HG03039 (cell line): ENCODE measurements at regions not wholly inside any gene's neighbourhood (a gene's known extent, or its start where the extent isn't known, plus 50 kb on each side); places are given as distances from the start of the nearest gene placed in this dataset.

Experiments
- ATAC-seq: cut with Tn5 transposase; IDR thresholded peaks from one replicate; pipeline ENCODE4 v1.9.1; 2021; ENCODE audit warnings: mild to moderate bottlenecking, moderate library complexity; ENCODE audit not compliant: unreplicated experiment

DNA sequence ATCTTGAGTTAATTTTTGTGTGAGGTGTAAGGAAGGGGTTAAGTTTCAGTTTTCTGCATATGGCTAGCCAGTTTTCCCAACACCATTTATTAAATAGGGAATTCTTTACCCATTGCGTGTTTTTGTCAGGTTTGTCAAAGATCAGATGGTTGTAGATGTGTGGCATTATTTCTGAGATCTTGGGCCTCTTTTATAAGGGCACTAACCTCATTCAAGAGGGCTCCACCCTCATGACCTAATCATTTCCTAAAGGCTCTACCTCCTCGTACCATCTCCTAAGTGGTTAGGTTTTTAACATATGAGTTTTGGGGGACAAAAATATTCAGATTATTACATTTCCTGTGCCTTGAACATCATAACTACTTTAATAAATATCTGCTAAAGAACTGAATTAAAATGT lies 510.9 kb downstream of the UTRN start:
- ATAC-seq, result no peak

DNA sequence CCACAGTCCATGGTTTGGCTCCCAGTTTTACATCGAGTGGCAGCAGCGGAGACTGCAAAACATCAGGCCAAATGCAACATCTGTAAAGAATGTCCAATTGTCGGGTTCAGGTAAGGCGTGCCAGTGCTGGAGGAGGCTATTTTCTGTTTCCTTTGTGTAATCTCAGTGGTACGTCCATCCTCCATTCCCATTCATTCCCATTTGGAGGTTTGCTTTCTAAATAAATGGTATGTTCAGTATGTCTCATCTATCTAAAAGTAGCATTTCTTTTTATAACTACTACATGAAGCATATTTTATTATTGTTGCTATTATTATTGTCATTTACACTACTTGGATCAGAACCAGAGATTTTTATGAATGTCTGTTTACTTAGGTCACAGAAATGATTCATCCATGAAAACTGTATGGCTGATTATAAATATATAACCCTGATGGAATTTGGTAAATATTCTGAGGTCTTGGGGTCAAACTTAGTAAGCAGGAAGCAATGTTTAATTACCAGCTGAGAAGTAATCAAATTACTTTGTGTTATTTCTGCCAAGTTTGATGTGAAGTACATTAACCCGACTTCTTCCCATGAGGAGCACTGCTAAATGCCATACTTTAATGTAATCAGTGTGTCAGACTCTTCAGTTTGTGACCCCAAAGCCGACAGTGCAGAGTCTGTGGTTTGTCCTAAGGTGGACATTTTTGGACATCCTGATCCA lies 512.9 kb downstream of the UTRN start:
- ATAC-seq, result no peak

DNA sequence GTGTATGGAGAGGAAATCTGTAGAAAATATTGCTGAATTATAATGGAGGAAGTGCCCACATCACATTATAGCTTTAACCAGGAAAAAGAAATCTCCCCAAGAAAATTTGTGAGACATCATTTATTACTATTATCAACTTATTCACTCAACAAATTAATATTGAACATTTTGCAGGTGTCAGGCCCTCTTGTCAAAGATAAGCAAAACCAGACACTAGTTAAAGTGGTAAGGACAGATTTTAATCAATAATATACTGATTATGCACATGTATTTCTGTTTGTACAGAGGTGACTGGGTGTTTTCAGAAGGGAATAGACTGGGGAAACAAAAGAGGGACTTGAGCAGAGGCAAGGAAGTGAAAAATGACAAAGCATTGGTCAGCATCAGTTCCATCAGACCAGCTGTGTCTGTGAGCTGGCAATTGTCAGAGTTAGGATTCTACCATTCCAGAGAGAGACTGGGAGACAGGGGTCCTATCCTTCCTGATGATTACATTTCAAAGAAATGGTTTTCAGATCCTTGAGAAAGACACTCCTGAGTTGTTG lies 519.2 kb downstream of the UTRN start:
- ATAC-seq, result no peak

DNA sequence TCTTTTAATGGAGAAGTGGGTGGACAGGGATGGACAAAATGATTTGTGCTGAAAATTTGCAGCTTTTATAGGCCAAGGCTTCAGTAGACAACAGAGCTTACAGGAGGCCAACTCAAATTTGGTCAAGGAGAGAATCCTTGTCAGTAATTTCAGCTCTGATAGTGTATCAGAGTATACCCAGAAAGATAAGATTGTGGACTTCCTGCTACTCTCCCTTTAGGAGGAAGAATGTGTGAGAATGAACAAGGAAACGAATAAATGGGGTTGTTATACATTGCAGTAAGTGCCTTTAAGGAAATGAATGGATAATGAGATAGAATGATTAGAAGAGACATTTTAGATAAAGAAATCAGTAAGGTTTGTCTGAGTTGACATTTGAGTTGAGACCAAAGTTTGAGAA lies 519.9 kb downstream of the UTRN start:
- no peak for ATAC-seq

DNA sequence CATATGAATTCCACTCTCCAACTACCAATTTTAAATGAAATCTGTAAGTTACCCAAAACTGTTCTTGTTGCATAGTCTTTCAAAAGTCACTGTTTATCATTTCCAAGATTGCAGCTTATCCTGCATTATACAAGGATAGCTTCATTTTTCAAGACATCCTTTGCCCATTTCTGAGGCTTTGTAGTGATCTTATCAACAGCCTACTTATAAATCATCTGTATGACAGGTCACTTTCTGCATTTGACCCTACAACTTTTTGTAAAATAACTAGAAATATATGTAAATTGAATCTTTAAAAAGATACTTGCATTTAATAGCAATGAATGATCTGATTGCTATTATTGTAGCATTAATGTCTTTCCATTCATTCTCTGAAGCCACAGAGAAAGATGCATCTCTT lies 521.1 kb downstream of the UTRN start:
- ATAC-seq, result no peak

DNA sequence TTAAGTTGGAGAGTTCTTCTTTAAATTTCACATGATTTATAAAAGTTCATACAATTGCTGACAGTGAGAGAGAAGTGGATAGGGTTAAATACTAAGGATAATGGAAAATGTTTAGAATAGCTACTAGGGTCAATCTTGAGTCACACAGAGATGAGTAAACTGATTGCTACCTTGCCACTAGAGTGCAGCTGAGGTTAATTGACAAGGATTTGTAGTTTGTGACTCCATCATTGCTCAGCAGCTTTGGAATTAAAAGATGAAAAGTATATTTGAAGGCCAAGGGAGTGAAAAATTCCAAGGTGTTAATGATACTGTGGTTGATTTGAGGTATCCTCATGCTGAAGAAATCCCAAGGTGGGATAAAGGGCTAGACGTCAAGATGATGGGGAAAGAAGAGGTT lies 524.0 kb downstream of the UTRN start:
- no peak for ATAC-seq

DNA sequence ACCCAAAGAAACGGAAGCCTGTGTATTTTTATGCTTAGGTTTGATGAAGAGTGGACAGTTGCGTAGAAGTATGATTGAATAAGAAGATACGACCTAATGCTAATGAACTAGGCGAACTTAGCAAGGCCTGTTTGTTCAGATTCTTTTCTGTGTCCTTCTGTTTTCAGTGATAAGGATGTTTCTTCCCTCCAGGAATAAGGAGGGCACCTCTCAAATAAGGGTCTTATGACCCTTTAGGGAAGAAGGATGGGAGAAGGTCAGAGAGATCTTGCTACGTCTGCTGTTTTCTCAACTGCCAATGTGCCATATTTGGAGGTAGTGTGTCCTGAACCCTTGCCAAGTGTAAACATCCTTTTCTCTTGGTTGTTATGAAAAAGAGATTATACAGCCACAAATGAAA lies 524.8 kb downstream of the UTRN start:
- ATAC-seq, result no peak

DNA sequence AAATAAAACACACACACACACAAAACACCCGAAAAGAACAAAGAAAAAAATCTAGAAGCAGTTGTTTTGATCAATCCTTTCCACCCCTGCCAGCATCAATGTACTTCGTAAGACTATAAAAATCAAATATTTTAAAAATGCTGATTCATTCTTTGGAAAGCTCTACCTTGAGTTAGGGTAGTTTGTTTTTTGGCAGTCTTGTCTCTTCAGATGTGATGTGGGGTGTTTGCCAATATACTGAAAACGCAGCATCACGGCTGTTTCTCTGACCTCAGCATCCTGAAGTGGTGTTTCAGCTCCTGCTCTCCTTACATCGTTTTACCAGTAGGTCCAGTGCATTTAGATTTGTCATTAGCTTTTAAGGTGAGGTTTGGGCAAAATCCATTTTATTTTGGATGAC lies 526.0 kb downstream of the UTRN start:
- ATAC-seq, result no peak

DNA sequence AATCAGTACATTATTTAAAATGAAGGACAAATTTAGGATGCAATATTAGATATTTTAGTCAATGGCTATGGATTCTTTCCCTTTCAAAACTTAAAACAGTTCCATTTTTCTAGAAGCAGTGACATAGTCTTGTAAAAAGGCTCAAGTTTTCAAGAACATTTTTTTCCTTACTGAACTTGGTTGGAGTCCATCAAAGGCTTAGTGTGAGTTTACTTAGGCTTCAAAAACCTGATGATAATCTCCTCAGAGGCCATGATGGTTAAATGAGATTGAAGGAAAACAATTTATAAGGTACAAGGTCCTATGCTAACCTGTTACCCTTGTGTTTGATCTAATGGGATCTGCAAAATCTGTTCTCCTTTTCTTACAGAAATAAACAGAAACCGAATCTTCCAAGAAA lies 531.8 kb downstream of the UTRN start:
- ATAC-seq, result no peak

DNA sequence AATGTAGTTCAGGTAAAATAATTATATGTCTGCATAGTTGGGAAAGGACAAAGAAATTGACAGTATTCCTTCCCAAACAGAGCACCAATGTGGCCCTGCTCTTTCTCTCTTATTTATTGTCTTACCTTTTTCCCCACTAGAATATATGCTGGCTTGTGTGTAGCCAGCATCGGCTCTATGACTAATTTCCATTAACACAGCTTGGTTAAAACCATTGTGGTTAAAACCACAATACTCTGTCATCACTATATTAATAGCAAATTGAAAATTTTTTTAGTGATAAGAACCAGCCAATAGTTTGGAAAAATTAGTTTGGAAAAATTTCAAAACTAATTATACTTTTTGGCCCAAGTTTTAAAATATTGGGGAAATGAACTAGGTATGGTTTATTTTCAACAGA lies 535.1 kb downstream of the UTRN start:
- ATAC-seq, result no peak

DNA sequence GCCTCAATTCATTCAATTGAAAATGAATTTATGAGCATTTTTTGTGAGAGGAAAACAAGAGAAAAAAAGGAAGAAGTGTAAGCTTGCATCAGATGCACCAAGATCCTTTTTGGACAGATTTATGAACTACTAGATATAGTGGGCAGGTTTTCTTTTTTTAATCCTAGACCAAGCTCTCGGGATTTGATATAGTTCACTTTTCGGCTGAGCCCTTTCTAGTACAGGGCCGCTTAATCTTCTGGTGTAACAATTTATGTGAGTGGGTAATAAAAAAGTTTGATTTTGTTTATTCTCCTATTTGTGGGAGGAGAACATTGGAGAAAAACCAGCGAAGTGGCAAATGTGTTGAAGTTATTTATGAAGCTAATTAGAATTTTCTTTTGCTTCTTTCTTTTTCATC lies 538.0 kb downstream of the UTRN start:
- no peak for ATAC-seq

DNA sequence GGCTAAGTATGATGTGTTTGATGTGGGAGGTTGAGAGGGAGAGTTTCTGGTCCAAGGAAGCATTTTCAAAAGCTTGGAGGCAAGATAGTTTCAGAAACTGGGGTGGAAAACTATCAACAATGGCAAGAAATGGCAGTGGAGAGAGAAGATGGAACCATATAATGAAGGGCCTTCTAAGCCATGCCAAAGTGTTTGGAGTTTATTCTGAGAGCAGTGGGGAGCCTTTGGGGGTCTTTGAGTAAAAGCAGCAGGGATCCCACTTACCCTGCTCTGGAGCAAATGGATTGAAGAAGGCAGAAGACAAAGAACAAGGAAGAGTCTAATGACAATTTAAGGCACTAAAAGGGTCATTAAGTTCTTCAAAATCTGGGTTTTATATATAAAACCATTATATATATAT lies 538.9 kb downstream of the UTRN start:
- no peak for ATAC-seq

DNA sequence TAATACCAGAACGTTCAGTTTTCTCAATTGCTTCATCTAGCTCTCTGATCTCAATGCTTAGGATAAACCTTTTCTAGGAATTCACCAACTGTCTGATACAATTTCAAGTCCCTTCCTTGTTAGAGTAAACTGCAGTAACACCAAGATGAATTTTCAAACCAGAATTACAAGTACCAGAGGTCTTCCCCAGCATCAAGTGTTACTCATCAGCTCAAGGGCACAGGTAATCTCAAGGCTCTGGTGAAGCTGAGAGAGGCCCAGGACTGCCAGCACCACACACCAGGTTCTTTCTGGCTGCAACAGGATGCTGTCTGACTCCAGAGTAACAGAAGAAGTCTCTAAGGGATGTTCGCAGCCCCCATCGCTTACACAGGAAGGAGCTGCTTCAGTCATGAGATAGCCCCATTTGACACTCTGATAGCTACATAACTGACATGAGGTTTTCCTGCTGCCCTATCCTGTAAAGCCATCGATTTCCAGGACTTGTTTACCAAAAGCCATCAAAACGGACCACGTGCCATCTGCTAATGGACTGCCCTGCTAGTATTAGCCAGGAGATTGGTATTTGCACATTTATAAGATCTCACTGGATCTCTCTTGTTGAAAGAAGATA lies 549.4 kb downstream of the UTRN start:
- ATAC-seq, result no peak

DNA sequence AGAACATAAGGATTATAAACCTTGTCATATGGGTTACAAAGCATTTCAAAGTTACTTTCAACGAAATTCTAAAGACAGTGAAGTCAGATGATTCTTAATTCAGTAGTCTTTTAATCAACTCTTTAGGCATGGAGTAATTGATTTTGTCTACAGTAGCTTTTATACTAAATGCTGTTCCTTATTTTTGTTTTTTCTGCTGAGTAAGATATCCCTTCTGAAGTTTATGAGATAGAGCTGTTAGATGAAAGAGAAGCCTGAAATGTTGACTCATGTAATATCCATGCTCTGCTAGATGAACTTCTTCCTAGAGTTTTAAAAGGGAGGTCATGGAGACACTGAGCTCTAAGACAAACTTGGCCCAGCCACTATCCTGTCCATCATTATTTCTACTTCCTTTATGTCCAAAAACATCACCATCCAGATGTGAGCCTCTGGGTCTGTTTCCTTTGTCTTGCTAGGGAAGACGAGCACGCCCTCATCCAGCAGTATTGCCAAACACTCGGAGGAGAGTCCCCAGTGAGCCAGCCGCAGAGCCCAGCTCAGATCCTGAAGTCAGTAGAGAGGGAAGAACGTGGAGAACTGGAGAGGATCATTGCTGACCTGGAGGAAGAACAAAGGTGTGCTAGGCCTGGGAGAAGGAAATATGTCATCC lies 550.3 kb downstream of the UTRN start:
- ATAC-seq, result no peak

DNA sequence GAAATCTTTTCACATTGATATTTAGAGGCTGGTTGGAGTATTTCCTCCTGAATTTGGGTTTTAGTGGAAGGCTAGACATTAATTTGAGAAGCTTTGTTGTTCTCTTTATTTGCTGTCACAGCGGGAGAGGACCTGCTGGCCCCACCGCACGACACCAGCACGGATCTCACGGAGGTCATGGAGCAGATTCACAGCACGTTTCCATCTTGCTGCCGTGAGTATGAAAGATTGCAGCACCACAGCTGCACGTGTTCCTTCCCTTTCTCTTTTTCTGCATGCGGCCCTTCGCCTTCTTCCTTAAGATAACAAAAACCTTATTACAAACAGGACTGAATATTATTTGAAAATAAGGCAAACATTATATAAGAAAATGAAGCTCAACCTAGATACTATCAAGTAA lies 555.5 kb downstream of the UTRN start:
- no peak for ATAC-seq

DNA sequence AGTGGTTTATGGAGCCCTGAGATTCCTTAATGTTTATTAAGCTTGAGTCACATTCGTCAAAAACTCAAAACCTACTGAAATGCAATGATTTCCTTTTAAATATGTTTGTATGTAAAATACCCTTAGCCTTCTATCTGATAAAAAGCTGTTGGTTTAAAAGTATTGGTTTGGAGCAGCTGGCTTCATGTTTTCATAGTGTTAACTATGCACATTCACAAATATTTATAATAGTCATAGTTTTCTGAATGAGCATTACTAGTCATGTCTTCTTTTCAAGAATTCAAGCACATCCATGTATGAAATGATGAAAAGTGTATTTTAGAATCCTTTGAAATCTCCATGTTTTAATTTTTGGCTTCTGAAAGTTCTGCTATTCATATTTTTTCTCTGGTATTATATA lies 558.6 kb downstream of the UTRN start:
- no peak for ATAC-seq

DNA sequence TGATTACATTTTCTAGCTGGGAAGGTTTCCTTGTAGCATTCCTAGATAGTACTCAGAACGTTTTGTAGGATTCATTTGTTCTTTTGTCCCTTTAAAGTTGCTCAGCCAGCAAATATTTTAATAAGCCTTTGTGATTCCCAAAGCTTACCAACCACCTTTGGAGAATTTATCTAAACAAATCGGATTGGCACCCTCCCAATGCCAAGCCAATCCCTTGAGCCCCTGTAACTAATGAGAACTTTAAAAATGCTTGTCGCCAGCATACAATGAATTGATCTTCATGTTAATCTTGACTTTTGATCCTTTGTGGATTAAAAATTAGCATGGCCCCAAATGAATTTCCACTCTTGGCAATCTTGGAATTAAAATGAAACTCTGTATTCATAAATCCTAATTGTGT lies 559.5 kb downstream of the UTRN start:
- no peak for ATAC-seq

DNA sequence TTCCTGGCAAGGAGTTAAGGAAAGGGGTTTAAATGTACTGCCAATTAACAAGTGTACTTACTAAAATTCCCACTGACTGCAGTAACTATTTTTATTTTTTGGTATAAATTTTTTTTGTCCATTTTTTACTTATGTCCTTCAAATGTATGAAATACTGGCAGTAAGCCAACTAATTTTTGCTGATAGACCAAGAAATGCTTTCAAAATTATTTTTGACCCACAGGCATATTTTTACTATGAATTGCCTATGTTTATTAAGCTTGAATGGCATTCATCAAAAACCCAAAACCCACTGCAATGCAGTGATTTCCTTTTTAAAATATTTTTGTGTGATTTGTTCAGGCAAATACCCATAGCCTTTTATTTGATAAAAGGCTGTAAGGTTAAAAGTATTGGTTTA lies 560.1 kb downstream of the UTRN start:
- ATAC-seq, result no peak

DNA sequence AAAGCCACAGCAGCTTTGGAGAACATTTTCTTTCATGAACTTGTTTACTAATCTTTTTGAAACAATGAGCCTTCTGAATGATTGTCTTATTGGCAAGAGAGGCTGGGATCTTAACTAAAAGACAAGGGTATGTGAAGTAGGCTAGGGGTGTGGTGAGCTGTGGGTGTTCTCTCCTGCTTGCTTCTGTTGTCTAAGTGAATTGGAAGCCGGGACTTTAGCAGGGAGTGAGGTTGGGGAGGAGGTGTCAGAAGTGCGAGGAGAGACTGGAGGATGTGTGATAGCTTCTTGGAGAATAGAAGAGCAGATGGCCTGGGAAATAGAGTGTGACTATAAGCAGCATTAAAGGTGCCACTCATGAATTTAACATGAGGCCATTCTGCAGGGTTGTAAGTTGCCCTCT lies 562.8 kb downstream of the UTRN start:
- ATAC-seq, result no peak

DNA sequence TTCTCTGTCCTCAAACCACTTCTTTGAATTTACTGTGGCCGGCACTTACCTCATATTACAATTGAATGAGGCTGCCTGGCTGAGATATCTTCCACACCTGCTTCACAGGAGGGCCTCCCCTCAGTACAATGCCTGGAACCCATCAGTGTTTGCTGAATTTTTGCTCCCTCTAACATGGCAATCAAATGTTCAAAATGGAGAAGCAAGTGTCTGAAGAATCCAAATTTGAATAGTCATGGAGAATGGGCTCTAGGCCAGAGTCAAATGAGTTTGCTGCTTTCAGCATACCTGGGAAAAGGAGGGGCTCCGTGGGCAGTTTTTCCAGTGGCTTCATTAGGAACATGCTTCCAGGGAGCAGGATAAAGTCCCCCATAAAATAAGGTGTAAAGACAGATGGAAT lies 564.8 kb downstream of the UTRN start:
- no peak for ATAC-seq

DNA sequence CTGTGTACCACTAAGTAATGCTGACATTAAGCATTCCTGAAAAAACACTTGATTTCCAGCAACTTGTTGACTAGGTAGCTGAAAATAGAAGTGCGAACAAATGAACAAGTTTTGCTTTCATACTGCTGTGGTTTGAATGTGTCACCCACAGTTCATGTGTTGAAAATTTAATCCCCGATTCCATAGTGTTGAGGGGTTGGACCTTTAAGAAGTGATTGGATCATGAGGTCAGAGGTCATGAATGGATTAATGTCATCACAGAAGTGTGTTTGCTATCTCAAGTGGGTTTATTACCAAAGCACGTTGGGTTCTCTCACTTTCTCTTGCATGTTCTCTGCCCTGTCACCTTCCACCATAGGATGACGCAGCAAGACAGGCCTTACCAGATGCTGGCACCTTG lies 568.5 kb downstream of the UTRN start:
- no peak for ATAC-seq

DNA sequence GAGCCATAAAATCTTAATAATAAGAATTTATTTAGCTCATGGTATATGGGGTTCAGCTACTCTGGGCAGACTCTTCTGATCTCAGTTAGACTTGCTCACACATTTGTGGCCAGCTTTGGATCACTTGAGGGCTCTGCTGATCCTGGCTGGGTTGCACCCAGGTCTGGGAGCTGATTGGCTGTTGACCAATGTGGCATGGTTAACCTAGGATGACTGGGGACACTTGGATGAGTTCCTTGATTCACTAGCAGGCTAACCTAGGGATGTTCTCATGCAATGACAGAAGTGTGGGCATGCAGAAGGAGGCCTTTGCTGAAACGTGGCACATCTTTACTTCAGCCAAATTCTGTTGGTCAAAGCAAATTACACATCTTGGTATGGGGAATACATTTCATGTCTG lies 569.5 kb downstream of the UTRN start:
- no peak for ATAC-seq
